Activated naive CD8-positive, alpha-beta T cell treated with anti-CD3 and anti-CD28 coated beads for 36 hours (primary cell): ENCODE measurements at regions not wholly inside any gene's neighbourhood (a gene's known extent, or its start where the extent isn't known, plus 50 kb on each side); places are given as distances from the start of the nearest gene placed in this dataset.

Source experiments
- DNase-seq: peaks from one replicate; pipeline ENCODE4 v3.0.0; 2021
- H3K27ac Mint-ChIP-seq: one replicate; pipeline ENCODE4 v1.8.0; 2022; ENCODE audit warnings: mild to moderate bottlenecking, moderate library complexity, mixed read lengths
- H3K27me3 Mint-ChIP-seq: one replicate; pipeline ENCODE4 v1.8.0; 2022; ENCODE audit warnings: mild to moderate bottlenecking, mixed read lengths
- H3K36me3 Mint-ChIP-seq: one replicate; pipeline ENCODE4 v1.8.0; 2021; ENCODE audit warnings: mild to moderate bottlenecking, mixed read lengths
- H3K4me1 Mint-ChIP-seq: one replicate; pipeline ENCODE4 v1.8.0; 2021; ENCODE audit warnings: mixed read lengths
- H3K4me3 Mint-ChIP-seq: one replicate; pipeline ENCODE4 v1.8.0; 2022; ENCODE audit warnings: mild to moderate bottlenecking, moderate library complexity, mixed read lengths
- H3K9me3 Mint-ChIP-seq: one replicate; pipeline ENCODE4 v1.8.0; 2022; ENCODE audit warnings: mixed read lengths

- H3K27ac Mint-ChIP-seq, result no peak overlapping the region
- H3K27me3 Mint-ChIP-seq, result no peaks in the 10 kb centered on the region
These were observed 1196.8 kb upstream of the PHF14 start for GRCh38 chr7:9776900-9777299.

GRCh38 chr7:9778367-9778766, 1195.3 kb upstream of the PHF14 start:
- H3K27ac Mint-ChIP-seq, result no peak overlapping the region
- no peaks in the 10 kb centered on the region for H3K27me3 Mint-ChIP-seq
- H3K4me1 Mint-ChIP-seq, result no peaks in the 10 kb centered on the region
- H3K4me3 Mint-ChIP-seq, result no peak overlapping the region
- DNase-seq, result no peak
- H3K9me3 Mint-ChIP-seq, result peaks cover 10% of the 10 kb centered on the region
- no peaks in the 10 kb centered on the region for H3K36me3 Mint-ChIP-seq

More at GRCh38 chr7:9776900-9777299, 1196.8 kb upstream of the PHF14 start:
- DNase-seq, result no peak
- Mint-ChIP-seq H3K4me3 (no peak overlapping the region), H3K4me1 (no peaks in the 10 kb centered on the region), H3K9me3 (peaks cover 15% of the 10 kb centered on the region), H3K36me3 (no peaks in the 10 kb centered on the region)

- DNase-seq, result no peak
- Mint-ChIP-seq H3K4me1 (no peaks in the 10 kb centered on the region), H3K9me3 (peaks cover 2% of the 10 kb centered on the region), H3K36me3 (no peaks in the 10 kb centered on the region), H3K27ac (no peak overlapping the region), H3K4me3 (no peak overlapping the region), H3K27me3 (no peaks in the 10 kb centered on the region)
These were observed 1192.0 kb upstream of the PHF14 start for GRCh38 chr7:9781710-9782109.

- H3K4me1 Mint-ChIP-seq, result no peaks in the 10 kb centered on the region
These were observed 1191.4 kb upstream of the PHF14 start for GRCh38 chr7:9782275-9782674.

GRCh38 chr7:9785211-9785610, 1188.5 kb upstream of the PHF14 start:
- H3K27me3 Mint-ChIP-seq, result no peaks in the 10 kb centered on the region
- H3K4me3 Mint-ChIP-seq, result no peak overlapping the region
- H3K27ac Mint-ChIP-seq, result no peak overlapping the region
- DNase-seq, result no peak
- no peaks in the 10 kb centered on the region for H3K36me3 Mint-ChIP-seq
- H3K9me3 Mint-ChIP-seq, result peaks cover 4% of the 10 kb centered on the region
- H3K4me1 Mint-ChIP-seq, result no peaks in the 10 kb centered on the region

More at GRCh38 chr7:9782275-9782674, 1191.4 kb upstream of the PHF14 start:
- H3K27me3 Mint-ChIP-seq, result no peaks in the 10 kb centered on the region
- H3K4me3 Mint-ChIP-seq, result no peak overlapping the region
- H3K36me3 Mint-ChIP-seq, result no peaks in the 10 kb centered on the region
- DNase-seq, result no peak
- H3K9me3 Mint-ChIP-seq, result peaks cover 2% of the 10 kb centered on the region
- H3K27ac Mint-ChIP-seq, result no peak overlapping the region

GRCh38 chr7:9796241-9796640, 1177.4 kb upstream of the PHF14 start:
- no peaks in the 10 kb centered on the region for H3K36me3 Mint-ChIP-seq
- no peak overlapping the region for H3K27ac Mint-ChIP-seq
- H3K9me3 Mint-ChIP-seq, result peaks cover 2% of the 10 kb centered on the region
- no peaks in the 10 kb centered on the region for H3K27me3 Mint-ChIP-seq
- no peak for DNase-seq
- no peaks in the 10 kb centered on the region for H3K4me1 Mint-ChIP-seq
- no peak overlapping the region for H3K4me3 Mint-ChIP-seq

- H3K9me3 Mint-ChIP-seq, result peaks cover 4% of the 10 kb centered on the region
- H3K27me3 Mint-ChIP-seq, result no peaks in the 10 kb centered on the region
- no peak for DNase-seq
- H3K4me1 Mint-ChIP-seq, result no peaks in the 10 kb centered on the region
- H3K4me3 Mint-ChIP-seq, result no peak overlapping the region
- no peaks in the 10 kb centered on the region for H3K36me3 Mint-ChIP-seq
- H3K27ac Mint-ChIP-seq, result no peak overlapping the region
These were observed 1151.0 kb upstream of the PHF14 start for GRCh38 chr7:9822458-9823290.

- no peak for DNase-seq
- H3K4me3 Mint-ChIP-seq, result no peak overlapping the region
- no peaks in the 10 kb centered on the region for H3K27me3 Mint-ChIP-seq
- no peak overlapping the region for H3K27ac Mint-ChIP-seq
- H3K9me3 Mint-ChIP-seq, result no peaks in the 10 kb centered on the region
- no peaks in the 10 kb centered on the region for H3K4me1 Mint-ChIP-seq
- no peaks in the 10 kb centered on the region for H3K36me3 Mint-ChIP-seq
These were observed 1138.5 kb upstream of the PHF14 start for GRCh38 chr7:9835199-9835598.

GRCh38 chr7:9836671-9837070, 1137.0 kb upstream of the PHF14 start:
- DNase-seq, result no peak
- Mint-ChIP-seq H3K27me3 (no peaks in the 10 kb centered on the region), H3K27ac (no peak overlapping the region), H3K36me3 (no peaks in the 10 kb centered on the region), H3K9me3 (no peaks in the 10 kb centered on the region), H3K4me1 (no peaks in the 10 kb centered on the region), H3K4me3 (no peak overlapping the region)

- Mint-ChIP-seq H3K4me3 (no peak overlapping the region), H3K27me3 (no peaks in the 10 kb centered on the region), H3K4me1 (no peaks in the 10 kb centered on the region), H3K27ac (no peak overlapping the region), H3K36me3 (no peaks in the 10 kb centered on the region), H3K9me3 (peaks cover 1% of the 10 kb centered on the region)
- no peak for DNase-seq
These were observed 1131.4 kb upstream of the PHF14 start for GRCh38 chr7:9842301-9842700.

- Mint-ChIP-seq H3K36me3 (no peaks in the 10 kb centered on the region), H3K27ac (no peak overlapping the region), H3K27me3 (no peaks in the 10 kb centered on the region), H3K4me1 (no peaks in the 10 kb centered on the region), H3K9me3 (peaks cover 1% of the 10 kb centered on the region), H3K4me3 (no peak overlapping the region)
- no peak for DNase-seq
These were observed 1126.8 kb upstream of the PHF14 start for GRCh38 chr7:9846902-9847301.

GRCh38 chr7:9854605-9855004, 1119.1 kb upstream of the PHF14 start:
- H3K27ac Mint-ChIP-seq, result no peak overlapping the region
- H3K27me3 Mint-ChIP-seq, result no peaks in the 10 kb centered on the region
- no peaks in the 10 kb centered on the region for H3K4me1 Mint-ChIP-seq
- peaks cover 2% of the 10 kb centered on the region for H3K9me3 Mint-ChIP-seq
- DNase-seq, result no peak
- H3K36me3 Mint-ChIP-seq, result no peaks in the 10 kb centered on the region
- H3K4me3 Mint-ChIP-seq, result no peak overlapping the region

GRCh38 chr7:9856668-9857067, 1117.0 kb upstream of the PHF14 start:
- no peaks in the 10 kb centered on the region for H3K36me3 Mint-ChIP-seq
- no peaks in the 10 kb centered on the region for H3K27me3 Mint-ChIP-seq
- H3K4me1 Mint-ChIP-seq, result no peaks in the 10 kb centered on the region
- no peak overlapping the region for H3K27ac Mint-ChIP-seq
- H3K9me3 Mint-ChIP-seq, result peaks cover 8% of the 10 kb centered on the region
- DNase-seq, result no peak
- no peak overlapping the region for H3K4me3 Mint-ChIP-seq

GRCh38 chr7:9863545-9863944, 1110.1 kb upstream of the PHF14 start:
- Mint-ChIP-seq H3K36me3 (no peaks in the 10 kb centered on the region), H3K27me3 (no peaks in the 10 kb centered on the region), H3K4me3 (no peak overlapping the region), H3K9me3 (peaks cover 7% of the 10 kb centered on the region), H3K27ac (no peak overlapping the region), H3K4me1 (no peaks in the 10 kb centered on the region)
- no peak for DNase-seq

- Mint-ChIP-seq H3K27ac (no peak overlapping the region), H3K4me1 (no peaks in the 10 kb centered on the region), H3K9me3 (no peaks in the 10 kb centered on the region)
These were observed 1104.5 kb upstream of the PHF14 start for GRCh38 chr7:9869151-9869550.

GRCh38 chr7:9869566-9869965, 1104.1 kb upstream of the PHF14 start:
- DNase-seq, result no peak
- H3K27ac Mint-ChIP-seq, result no peak overlapping the region
- H3K27me3 Mint-ChIP-seq, result no peaks in the 10 kb centered on the region
- no peaks in the 10 kb centered on the region for H3K9me3 Mint-ChIP-seq
- no peak overlapping the region for H3K4me3 Mint-ChIP-seq
- no peaks in the 10 kb centered on the region for H3K36me3 Mint-ChIP-seq
- H3K4me1 Mint-ChIP-seq, result no peaks in the 10 kb centered on the region

More at GRCh38 chr7:9869151-9869550, 1104.5 kb upstream of the PHF14 start:
- Mint-ChIP-seq H3K27me3 (no peaks in the 10 kb centered on the region), H3K4me3 (no peak overlapping the region), H3K36me3 (no peaks in the 10 kb centered on the region)
- DNase-seq, result no peak
